Activated CD4-positive, CD25-positive, alpha-beta regulatory T cell treated with anti-CD3 and anti-CD28 coated beads, Interleukin-2, amount 50 U/mL, for 72 hours (primary cell): ENCODE measurements at regions not wholly inside any gene's neighbourhood (a gene's known extent, or its start where the extent isn't known, plus 50 kb on each side); places are given as distances from the start of the nearest gene placed in this dataset.

Experiments
- DNase-seq: peaks from one replicate; pipeline ENCODE4 v3.0.0; 2021

DNA sequence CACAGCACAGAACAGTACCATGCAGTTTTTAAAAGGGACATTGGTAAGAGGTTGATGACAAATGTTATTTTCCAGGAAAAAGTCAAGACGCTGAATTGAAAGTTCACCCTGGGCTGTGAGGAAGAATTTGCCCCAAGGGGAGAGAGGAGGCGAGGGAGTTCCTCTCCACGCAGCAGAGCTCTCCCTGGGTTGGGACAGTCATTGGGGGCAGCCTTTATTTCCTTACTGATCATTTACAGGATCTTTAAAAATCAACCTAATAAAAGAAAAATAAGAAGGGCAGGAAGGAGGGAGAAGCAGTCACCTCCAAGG lies 49.9 kb upstream of the WNT7B start:
- DNase-seq: no peak

DNA sequence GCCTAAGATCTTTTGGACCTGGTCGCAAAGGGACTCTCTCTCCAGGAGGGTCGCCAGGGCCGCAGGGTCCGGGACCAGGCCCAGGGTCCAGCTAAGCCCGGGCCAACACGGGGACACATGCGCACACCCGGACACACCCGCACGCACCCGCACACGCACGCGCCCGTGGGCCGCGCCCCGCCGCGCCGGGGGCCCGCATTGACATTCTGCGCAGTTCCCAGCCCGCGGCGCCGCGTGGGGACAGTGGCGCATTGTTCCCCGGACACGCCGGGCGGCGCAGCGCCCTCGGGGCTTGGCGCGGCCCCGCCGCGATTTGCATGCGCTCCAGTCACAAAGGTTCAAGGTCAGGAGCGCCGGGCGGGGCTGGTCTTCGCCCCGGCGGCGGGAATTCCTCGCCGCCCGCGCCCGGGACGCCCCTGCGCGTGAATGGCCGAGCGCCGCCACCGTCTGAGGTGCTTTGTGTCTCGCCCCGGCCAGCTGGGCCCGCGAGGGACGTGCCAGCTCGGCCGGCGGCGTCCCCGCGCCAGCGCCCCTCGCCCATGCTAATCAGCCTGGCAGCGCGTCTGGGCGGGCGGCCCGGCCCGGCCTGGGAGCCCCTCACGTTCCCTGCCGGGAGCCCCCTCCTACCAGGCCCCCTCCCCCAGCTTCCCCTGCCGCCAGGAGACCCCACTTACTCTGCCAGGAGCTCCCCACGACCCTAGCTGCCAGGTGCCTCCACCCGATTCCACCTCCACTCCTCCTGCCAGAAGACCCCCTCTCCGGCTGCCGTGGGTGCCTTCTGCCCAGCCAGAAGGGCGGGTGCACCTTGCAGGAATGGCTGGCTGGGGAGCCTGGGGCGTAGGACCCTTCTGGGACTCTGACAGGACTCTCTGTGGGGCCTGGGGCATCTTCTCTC lies 50.5 kb upstream of the WNT7B start:
- DNase-seq: no peak

DNA sequence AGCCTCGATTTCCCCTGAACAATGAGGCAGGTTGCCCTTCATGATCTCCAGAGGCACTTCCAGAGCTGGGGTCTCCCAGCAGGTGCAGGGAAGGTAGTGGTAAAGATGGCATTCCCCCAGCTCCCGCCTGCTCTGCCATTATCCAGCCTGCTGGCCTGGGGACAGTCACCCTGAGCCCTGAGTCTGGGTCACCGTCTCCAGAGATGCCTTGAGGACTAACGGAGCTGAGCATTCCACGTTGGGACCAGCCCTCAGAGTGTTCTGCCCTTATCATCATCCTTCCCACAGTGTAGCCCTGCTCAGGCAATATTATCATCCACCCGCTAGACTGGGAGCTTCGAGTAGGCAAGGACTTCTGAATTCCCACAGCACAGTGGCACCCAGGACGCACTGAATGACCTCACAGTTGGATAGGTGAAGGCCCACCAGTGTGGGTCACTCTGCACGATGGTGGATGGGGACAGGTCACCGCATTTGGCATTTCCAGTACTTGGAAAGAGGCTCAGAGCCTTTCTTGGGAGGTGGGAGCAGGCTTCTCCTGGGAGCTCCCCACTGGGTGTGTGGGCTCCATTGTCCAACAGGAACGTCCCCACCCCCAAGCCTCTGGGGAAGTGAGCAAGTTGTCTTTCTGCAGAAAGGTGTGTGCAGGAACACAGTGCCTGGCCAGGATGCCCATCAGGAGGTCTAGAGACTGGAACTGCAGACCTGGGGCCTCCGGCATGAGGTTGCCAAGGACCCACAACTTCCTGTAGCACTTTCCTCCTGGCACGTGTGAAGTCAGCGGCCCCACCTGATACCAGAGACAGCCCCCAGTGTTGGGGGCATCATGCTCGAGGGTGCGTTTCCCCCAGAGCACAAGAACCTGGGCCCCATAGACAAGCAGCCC lies 51.4 kb upstream of the WNT7B start:
- DNase-seq: no peak

DNA sequence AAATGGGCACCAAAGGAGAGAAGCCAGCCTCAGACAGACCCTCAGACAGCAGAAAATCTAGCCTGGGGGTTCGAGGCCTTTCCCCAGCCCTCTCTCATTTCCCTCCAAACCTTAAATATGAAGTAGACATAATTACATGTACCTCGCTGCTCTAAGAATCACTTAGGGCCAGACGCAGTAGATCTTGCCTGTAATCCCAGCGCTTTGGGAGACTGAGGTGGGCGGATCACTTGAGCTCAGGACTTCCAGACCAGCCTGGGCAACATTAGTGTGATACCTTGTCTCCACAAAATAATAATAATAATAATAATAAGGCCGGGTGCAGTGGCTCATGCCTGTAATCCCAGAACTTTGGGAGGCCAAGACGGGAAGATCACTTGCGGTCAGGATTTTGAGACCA lies 52.1 kb upstream of the WNT7B start:
- no peak for DNase-seq

DNA sequence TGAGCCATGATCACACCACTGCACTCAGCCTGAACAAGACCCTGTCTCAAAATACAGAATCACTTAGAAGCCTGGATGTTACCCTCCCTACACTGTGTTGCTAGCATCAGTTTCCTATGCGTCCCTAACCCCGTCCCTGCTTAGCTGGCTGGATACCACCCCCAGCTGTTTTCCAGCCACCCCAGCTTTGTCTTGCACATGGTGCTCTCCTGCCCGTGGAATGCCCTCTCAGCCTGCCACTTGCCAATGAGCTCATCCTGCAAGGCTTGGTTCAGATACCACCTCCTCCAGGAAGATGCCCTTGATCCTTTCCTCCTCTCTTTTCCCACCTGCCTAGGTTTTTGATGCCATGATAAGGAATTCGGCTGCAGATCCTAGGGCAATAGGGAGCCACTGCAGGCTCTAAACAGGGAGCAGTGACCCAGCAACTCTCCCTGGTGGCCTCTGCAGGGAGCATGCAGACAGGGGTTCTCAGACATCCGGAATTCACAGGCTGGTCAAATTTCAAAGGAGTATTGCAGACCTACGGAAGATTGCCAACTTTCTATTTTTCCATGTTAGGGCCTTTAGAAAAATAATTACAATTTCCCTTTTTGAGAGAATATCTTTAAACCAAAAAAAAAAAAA lies 52.7 kb upstream of the WNT7B start:
- DNase-seq: no peak

DNA sequence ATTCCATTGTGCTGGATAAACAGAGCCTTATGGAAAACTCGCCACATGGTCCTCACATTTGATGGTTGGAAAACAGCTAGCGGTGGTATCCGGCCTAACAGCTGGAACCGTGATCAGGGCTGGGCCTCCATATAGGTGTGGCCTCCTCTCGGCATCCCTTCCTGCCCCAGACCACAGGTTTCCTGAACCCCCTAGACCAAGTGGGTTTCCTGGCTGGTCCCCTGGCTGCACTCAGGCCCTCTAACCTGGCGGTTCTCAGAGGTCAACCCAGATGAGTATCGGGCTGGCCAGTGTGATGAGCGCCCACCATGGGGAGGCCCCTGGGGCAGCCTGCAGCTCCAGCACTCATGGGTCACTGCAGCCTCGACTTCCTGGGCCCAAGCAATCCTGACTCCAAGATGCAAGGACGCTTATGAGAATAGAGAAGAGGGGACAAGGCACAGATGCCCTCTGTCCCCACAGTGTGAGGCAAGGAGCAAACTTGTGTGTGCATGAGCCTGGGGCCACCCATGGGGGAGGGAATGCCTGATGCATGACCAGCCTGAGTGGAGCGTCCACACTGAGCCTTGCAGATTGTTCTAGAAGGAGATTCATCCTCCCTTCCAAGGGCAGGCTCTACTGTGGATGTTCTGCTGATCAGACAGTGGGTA lies 53.4 kb upstream of the WNT7B start:
- no peak for DNase-seq

DNA sequence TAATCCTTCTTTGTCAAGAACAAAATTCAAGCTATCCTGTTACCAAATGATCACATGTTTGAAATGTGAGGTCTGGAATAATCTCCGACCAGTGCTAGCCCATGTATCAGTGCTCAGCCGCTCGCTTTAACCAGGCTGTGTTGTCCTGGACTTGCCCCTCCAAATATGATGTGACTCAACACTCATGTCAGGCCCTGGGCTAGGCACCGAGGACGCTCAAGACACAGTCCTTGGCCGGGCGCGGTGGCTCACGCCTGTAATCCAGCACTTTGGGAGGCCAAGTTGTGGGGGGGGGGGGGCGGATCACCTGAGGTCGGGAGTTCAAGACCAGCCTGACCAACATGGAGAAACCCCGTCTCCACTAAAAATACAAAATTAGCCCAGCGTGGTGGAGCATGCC lies 54.1 kb upstream of the WNT7B start:
- DNase-seq: no peak

DNA sequence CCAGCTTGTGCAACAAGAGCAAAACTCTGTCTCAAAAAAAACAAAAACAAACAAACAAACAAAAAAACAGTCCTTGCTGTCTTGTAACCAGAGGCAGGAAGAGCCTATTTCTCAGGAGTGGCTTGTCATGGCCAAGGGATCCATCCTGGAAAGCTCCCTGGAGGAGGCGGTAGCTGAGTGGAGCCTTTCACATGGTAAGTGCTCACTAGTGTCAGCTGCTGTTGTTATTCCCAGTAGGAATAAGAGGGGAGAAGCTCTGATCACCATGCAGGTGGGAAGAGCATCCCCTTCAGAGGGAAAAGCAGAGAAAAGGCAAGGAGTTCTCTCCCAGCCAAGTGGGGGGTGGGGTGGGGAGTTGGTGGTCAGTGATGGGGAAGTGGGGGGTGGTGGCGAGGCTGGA lies 54.6 kb upstream of the WNT7B start:
- DNase-seq: no peak

DNA sequence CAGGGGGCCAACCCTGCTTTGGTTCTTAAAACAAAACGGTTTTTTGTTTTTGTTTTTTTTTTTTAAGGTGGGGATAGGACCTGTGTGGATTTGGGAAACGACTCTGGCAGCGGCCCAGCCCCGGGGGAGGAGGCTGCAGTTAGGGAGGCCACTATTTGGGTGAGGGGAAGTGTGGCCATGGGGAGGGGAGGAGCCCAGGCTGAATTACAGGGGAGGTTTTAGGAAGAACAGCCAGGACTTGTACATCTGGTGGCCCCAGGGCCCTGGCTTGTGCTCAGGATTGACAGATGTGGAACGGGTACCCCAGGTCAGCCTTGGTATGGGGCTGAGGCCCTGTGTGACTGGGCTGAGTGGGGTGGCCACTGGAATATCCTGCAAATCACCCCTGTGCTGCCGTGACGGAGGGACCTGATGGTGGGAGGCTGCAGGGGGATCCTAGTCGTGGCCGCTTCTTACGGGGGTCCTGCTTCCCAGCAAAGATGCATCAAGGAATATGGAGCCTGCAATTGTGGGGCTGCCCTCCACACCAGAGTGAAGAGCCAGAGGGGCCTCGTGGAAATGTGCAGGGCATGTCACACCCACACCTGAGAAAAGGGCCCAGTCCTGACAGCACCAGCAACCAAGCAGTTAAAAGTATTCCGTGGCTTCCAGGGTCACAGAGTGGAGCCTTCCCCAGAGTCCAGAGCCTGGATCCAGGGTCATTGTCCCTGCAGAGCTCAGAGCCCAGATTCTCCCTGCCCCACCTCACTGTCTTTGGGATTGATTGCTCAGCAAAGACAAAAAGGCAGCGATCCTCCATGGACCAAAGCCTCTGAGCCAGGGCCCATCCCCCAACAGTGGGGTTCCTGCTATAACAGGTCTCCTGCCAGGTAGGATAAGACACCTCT lies 55.2 kb upstream of the WNT7B start:
- peak; percentile 14 for DNase-seq

DNA sequence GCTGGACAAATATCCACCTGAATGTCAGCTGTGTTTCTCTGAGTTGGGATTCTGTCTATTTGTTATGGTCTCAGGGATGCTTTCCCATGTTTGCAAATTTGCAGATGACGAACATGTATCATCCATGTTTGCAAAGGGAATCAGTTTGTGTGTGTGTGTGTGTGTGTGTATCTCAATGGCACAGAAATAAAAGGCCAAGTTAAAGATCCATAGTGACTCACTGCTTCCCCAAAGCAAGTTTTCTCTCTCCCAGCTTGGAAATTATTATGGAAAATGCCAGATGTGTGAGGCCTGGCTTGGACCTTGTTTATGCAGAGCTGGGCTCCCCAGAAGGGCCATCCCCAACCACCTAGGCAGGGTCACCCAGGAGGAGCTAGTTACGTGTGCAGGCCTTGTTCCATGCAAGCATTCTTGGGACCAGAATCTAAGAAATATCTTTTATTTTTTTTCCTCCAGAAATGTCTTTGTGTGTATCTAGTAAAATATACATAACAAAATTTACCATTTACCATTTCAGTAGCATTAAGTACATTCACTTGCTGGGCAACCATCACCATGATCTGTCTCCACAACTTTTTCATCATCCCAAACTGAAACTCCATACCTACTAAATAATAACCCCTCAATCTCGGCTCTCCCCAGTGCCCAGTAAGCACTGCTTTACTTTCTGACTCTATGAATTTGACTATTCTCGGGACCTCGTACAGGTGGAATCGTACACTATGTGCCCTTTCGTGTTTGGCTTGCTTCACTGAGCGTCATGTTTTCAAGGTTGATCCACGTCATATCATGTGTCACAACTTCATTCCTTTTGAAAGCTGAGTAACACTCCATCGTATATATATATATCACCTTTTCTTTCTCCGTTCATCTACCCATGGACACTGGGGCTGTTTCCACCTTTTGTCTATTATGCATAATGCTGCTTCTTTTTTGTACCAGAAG lies 56.6 kb upstream of the WNT7B start:
- no peak for DNase-seq

DNA sequence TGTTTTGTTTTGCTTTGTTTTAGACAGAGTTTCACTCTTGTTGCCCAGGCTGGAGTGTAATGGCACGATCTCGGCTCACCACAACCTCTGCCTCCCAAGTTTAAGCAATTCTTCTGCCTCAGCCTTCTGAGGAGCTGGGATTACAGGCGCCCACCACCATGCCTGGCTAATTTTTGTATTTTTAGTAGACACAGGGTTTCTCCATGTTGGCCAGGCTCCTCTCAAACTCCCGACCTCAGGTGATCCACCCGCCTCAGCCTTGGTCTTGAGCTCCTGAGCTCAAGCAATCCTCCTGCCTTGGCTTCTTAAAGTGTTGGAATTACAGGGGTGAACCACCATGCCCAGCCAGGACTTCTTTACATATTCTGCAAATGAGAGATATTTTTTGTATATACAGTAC lies 57.5 kb upstream of the WNT7B start:
- peak; percentile 21 for DNase-seq

DNA sequence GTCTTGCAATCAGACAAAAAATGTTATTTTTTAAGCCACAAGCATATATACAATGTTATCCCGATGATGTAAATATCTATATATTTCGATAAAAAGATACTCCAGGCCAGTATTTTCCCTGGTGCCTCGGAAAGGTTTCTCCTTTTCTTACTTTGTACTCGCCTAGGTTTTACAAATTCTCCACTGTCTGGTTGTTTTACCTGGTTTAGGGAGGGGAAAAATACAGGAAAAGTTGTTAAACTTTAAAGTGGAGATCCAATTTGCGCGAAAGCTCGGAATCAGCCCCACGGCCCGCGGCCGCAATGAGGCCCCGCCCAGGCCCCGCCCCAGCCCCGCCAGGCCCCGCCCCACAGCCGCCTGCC lies 58.4 kb upstream of the WNT7B start:
- DNase-seq: no peak

DNA sequence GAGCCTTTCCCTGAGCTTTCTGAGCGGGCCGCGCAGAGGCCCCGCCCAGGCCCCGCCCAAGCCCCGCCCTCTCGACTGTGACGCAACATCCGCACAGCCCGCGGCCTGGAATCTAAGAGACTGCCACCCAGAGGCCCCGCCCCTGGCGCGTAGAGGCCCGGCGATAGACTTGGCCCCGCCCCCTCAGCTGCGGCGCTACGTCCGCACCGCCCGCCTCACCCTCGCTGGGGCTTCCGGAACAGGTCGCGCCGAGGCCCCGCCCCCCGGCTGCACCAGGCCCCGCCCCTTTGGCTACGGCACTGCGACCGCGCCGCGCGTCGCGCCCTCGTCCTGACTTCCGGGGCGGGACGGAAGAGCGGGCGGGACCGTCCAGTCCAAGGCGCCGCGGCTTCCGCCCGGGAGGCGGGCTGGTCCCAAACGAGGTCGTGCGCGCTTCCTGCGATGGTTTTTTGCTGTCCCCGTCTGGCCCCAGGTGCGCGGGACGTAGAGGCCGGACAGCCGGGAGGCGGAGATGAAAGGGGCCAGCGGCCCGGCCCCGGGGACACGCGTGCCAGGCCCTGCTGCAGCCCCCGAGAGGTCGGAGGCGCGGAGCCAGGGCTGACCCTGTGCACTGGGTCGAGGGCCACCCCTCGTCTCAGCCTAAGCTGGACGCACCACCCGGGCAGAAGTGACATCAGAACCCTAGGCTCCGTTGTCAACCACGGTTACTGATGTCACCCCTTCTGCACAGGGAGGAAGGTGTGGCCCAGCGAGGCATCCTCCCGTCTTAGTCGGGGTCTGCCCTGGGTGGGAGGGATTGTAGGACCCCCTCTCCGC lies 59.0 kb upstream of the WNT7B start:
- DNase-seq: peak; percentile 100

DNA sequence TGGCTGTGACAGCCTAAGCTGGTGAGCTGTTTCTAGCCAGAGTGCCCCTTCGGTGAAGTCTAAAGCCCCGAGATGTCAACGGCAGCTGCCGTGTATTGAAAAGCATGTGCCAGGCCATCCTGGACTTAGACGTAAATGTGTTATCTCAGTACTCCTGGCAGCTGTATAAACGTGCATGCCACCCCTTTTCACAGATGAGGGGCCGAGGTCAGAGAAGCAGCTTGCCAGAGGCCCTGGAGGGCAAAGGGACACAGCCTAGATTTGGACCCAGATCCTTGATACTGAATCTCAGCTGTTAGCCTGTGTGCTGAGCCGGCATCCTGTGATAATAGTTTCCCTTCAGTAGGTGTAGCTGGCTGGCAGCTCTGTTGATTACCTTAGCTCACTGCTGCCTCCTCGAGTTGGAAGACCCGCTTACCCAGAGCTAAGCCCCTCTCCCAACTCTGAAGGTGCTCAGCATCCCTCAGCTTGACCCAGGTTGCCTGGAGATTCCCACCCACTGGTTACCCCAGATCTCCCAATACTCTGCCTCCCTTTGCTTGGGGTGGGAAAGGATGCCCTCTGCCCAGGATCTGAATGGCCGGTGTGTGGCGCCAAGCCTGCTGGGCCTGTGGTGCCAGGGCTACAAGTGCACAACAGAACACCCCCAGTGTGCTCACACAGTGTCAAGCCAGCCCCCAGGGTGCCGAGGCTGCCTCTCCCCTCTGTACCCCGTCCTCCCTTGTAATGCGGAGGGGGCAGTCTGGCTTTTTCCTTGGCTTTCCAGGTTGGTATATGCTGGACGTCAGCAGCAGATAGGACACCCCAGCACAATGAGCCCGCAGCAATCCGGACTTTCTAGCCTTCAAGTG lies 59.8 kb upstream of the WNT7B start:
- DNase-seq: peak; percentile 32

DNA sequence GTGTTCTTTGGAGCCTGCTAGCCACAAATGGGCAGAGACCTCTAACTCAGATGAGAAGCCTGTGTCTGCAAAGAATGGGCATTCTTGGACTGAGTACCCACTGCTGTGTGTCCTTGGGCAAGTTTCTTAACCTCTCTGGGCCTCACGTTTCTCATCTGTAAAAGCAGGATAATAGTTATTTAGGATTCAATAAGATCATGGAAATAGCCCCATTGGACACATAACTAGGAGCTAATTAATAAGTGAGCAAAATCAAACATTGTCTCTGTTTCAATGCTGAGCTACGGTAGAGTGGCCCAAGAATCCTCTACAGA lies 61.2 kb upstream of the WNT7B start:
- DNase-seq: peak; percentile 13

DNA sequence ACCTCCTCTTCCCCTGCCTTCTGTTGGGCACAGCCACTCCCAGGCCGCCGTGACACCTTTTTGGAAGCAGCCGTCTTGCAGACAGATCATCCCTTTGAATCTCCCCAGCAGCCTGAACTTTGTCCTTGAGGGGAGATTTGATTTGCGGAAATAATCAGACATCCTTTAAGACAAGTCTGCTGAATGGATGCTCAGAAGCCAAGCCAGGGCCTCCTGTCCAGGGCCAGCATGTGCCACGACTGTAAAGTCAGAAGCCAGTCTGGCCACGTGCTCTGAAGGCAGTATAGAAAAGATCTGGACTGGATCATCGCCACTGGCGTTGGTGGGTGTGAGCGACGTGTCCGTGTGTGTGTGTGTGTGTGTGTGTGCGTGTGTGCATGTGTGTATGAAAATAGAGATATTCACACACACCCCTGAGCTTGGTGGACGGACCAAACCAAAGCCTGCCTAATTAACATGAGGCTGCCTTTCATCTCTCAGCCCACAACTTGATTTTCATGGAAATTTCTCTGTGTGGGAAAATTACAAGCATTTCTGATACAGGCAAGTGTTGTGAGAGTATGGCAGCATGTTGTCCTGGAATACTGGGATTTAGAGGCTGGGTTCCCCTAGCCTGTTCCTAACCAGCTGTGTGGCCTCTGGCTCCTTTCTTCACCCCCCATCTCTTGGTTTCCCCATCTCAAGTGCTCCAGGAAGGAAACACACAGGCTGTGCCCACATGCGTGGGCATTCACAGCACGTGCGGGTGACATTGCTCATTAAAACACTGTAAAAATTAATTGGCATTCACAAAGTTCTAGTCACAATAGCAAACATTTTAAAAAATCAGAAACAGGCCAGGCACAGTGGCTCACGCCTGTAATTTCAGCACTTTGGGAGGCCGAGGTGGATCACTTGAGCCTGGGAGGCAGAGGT lies 61.8 kb upstream of the WNT7B start:
- DNase-seq: peak; percentile 23

DNA sequence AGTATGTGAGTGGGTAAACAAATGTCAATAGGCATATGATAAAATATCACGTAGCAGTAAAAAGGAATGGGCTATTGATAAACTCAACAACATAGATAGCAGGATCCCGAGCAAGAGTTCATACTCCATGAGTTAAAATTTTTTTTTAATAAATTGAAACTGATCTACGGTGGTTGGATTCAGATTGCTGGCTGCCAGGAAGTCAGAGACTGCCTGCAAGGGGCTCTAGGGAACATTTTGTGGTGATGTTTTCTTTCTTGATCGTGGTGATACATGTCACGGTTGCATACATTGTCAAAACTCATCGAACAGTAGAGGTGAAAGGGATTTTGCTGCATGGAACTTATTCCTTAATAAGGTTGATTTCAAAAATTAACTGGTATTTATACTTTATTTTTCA lies 62.6 kb upstream of the WNT7B start:
- DNase-seq: no peak
